ENCODE measurements at regions not wholly inside any gene's neighbourhood (a gene's known extent, or its start where the extent isn't known, plus 50 kb on each side); places are given as distances from the start of the nearest gene placed in this dataset.

GRCh38 chr20:11692567-11692966, 225.1 kb upstream of the BTBD3 start:
- Histone ChIP-seq H3K27me3 (no peaks in the 10 kb centered on the region), H3K4me3 (no peak overlapping the region), H3K4me1 (no peaks in the 10 kb centered on the region), H3K9me3 (no peaks in the 10 kb centered on the region), H3K27ac (no peak overlapping the region), H3K36me3 (no peaks in the 10 kb centered on the region)
- TF ChIP-seq CTCF (IDR thresholded peaks at IDR 0.05): no peak
- no peak for DNase-seq
- intact Hi-C loops (cut with DNase I; ENCODE audit: low total_unique reads): no loop called here

GRCh38 chr20:11694467-11694866, 223.2 kb upstream of the BTBD3 start:
- Histone ChIP-seq H3K27me3 (no peaks in the 10 kb centered on the region), H3K4me3 (no peak overlapping the region), H3K36me3 (no peaks in the 10 kb centered on the region), H3K9me3 (no peaks in the 10 kb centered on the region), H3K27ac (no peak overlapping the region), H3K4me1 (no peaks in the 10 kb centered on the region)
- no peak for DNase-seq
- TF ChIP-seq CTCF (IDR thresholded peaks at IDR 0.05): no peak
- intact Hi-C loops (cut with DNase I; ENCODE audit: low total_unique reads): no loop called here

- H3K36me3 ChIP-seq: no peaks in the 10 kb centered on the region
- H3K4me1 ChIP-seq: no peaks in the 10 kb centered on the region
- no peak overlapping the region for H3K27ac ChIP-seq
- intact Hi-C loops (cut with DNase I; ENCODE audit: low total_unique reads): no loop called here
- no peak for TF ChIP-seq CTCF (IDR thresholded peaks at IDR 0.05)
- no peak for DNase-seq
- H3K27me3 ChIP-seq: no peaks in the 10 kb centered on the region
- no peaks in the 10 kb centered on the region for H3K9me3 ChIP-seq
- no peak overlapping the region for H3K4me3 ChIP-seq
These were observed 220.6 kb upstream of the BTBD3 start for GRCh38 chr20:11697055-11697454.

- Histone ChIP-seq H3K27me3 (no peaks in the 10 kb centered on the region), H3K4me3 (no peak overlapping the region), H3K36me3 (no peaks in the 10 kb centered on the region), H3K9me3 (no peaks in the 10 kb centered on the region), H3K4me1 (no peaks in the 10 kb centered on the region), H3K27ac (no peak overlapping the region)
- no peak for DNase-seq
- intact Hi-C loops (cut with DNase I; ENCODE audit: low total_unique reads): no loop called here
- TF ChIP-seq CTCF (IDR thresholded peaks at IDR 0.05): no peak
These were observed 220.0 kb upstream of the BTBD3 start for GRCh38 chr20:11697646-11698045.

- H3K27ac ChIP-seq: no peak overlapping the region
- no peak for DNase-seq
- no peak for TF ChIP-seq CTCF (IDR thresholded peaks at IDR 0.05)
These were observed 219.6 kb upstream of the BTBD3 start for GRCh38 chr20:11698124-11698523.

GRCh38 chr20:11700831-11701230, 216.9 kb upstream of the BTBD3 start:
- Histone ChIP-seq H3K4me3 (no peak overlapping the region), H3K27me3 (no peaks in the 10 kb centered on the region), H3K27ac (no peak overlapping the region), H3K9me3 (peaks cover 0 to 3% (median 0%) of the 10 kb centered on the region in 3 donors), H3K36me3 (no peaks in the 10 kb centered on the region), H3K4me1 (no peaks in the 10 kb centered on the region)
- DNase-seq: no peak
- intact Hi-C loops (cut with DNase I; ENCODE audit: low total_unique reads): no loop called here
- TF ChIP-seq CTCF (IDR thresholded peaks at IDR 0.05): no peak

More at GRCh38 chr20:11698124-11698523, 219.6 kb upstream of the BTBD3 start:
- H3K36me3 ChIP-seq: no peaks in the 10 kb centered on the region
- no peaks in the 10 kb centered on the region for H3K4me1 ChIP-seq
- H3K4me3 ChIP-seq: no peak overlapping the region
- H3K9me3 ChIP-seq: no peaks in the 10 kb centered on the region
- intact Hi-C loops (cut with DNase I; ENCODE audit: low total_unique reads): no loop called here
- H3K27me3 ChIP-seq: no peaks in the 10 kb centered on the region

Measured in tibial artery (tissue), 4 donors.